SH-SY5Y (cell line): ENCODE measurements at regions not wholly inside any gene's neighbourhood (a gene's known extent, or its start where the extent isn't known, plus 50 kb on each side); places are given as distances from the start of the nearest gene placed in this dataset.

Experiments
- GATA2 ChIP-seq: IDR thresholded peaks from 2 replicates; pipeline ENCODE4 v1.6.1; 2011; ENCODE audit warnings: mild to moderate bottlenecking, low read depth, low read length
- GATA3 ChIP-seq: IDR thresholded peaks from 2 replicates; pipeline ENCODE4 v1.6.1; 2011; ENCODE audit warnings: low read depth, mild to moderate bottlenecking, low read length, moderate library complexity

GRCh38 chr14:65357689-65358088 lies 54.8 kb upstream of the FUT8 start:
- TF ChIP-seq GATA3: no peak
- TF ChIP-seq GATA2: no peak
